ENCODE measurements at regions not wholly inside any gene's neighbourhood (a gene's known extent, or its start where the extent isn't known, plus 50 kb on each side); places are given as distances from the start of the nearest gene placed in this dataset.
A peak's percentile ranks its signal among the peaks of the same experiment; 100 is the strongest.

DNA sequence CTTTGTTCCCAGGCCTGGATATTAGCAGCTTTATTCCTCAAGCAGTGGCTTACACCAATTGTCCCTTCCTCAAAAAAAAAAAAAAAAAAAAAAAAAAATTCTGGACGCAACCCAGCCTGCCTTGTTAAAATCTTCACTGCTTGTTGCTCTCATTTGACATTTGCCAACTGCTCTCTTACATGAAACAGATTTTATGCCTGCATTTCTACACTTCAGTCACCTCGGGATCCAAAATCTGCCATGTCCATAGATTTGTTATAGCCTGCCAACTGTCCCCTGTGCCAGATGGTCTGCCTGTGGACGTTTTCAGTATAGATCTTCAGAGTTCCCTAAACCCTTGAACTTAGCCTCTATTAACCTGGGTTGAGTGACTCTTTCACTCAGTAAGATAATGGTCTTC, 651.5 kb downstream of the FSCB start:
- H3K4me1 Mint-ChIP-seq: no peaks in the 10 kb centered on the region
- DNase-seq (ENCODE audit: low read depth, low spot score): no peak
- no peak overlapping the region for H3K4me3 Mint-ChIP-seq

DNA sequence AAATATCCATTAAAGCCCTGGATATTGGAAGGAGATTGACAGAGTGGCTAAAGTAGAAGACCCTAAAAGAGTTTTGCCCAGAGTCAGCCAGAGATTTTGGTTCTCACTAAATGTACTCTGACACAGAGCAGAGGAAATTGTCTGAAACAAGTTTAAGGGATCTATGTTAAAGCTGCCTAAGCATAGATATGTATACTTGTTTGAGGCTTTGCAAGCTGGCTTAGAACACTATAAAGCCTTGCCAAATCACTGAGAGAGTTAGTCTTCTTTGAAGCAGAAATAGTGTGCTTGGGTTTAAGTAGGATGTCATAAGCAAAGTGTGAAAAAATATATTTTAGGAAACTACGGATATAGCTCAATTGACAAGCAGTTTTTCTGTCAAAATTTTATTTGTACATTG, 653.5 kb downstream of the FSCB start:
- peaks cover 3% of the 10 kb centered on the region for H3K9me3 Mint-ChIP-seq
- no peak overlapping the region for H3K4me3 Mint-ChIP-seq
- no peak overlapping the region for H3K27ac Mint-ChIP-seq (ENCODE audit: unreplicated experiment)
- H3K36me3 Mint-ChIP-seq (ENCODE audit: low read depth): no peaks in the 10 kb centered on the region
- no peak for DNase-seq (ENCODE audit: low read depth, low spot score)
- H3K4me1 Mint-ChIP-seq: no peaks in the 10 kb centered on the region
- no peaks in the 10 kb centered on the region for H3K27me3 Mint-ChIP-seq (ENCODE audit: low read depth)
- TF ChIP-seq, protein P1, sequence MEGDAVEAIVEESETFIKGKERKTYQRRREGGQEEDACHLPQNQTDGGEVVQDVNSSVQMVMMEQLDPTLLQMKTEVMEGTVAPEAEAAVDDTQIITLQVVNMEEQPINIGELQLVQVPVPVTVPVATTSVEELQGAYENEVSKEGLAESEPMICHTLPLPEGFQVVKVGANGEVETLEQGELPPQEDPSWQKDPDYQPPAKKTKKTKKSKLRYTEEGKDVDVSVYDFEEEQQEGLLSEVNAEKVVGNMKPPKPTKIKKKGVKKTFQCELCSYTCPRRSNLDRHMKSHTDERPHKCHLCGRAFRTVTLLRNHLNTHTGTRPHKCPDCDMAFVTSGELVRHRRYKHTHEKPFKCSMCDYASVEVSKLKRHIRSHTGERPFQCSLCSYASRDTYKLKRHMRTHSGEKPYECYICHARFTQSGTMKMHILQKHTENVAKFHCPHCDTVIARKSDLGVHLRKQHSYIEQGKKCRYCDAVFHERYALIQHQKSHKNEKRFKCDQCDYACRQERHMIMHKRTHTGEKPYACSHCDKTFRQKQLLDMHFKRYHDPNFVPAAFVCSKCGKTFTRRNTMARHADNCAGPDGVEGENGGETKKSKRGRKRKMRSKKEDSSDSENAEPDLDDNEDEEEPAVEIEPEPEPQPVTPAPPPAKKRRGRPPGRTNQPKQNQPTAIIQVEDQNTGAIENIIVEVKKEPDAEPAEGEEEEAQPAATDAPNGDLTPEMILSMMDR (conservative IDR thresholded peaks at IDR 0.05): no peak

More for the DNA sequence above, 651.5 kb downstream of the FSCB start:
- H3K27me3 Mint-ChIP-seq (ENCODE audit: low read depth): no peaks in the 10 kb centered on the region
- H3K27ac Mint-ChIP-seq (ENCODE audit: unreplicated experiment): no peak overlapping the region
- TF ChIP-seq, protein P1 (conservative IDR thresholded peaks at IDR 0.05): no peak
- no peaks in the 10 kb centered on the region for H3K9me3 Mint-ChIP-seq
- no peaks in the 10 kb centered on the region for H3K36me3 Mint-ChIP-seq (ENCODE audit: low read depth)

DNA sequence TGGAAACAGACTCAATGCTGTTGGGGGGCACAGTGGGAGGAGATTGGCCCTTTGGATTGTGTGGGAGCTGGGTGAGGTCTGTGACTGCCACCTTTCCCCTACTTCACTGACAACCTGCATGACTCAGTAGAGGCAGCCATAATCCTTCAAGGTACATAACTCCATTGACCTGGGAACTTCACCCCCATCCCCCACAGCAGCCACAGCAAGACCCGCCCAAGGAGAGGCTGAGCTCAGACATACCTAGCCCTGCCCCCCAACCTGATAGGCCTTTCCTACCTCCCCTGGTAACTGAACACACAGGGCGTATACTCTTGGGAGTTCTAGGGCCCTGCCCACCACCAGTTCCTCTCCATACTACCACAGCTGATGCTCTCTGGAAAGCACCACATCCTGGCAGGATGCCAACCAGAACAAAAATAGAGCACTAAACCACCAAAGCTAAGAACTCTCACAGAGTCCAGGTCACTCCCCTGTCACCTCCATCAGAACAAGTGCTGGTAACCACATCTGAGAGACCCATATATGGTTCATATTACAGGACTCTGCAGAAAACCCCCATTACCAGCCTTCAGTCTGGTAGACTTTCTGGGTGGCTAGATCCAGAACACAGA, 703.9 kb downstream of the FSCB start:
- Mint-ChIP-seq H3K27ac (ENCODE audit: unreplicated experiment) (no peak overlapping the region), H3K4me1 (no peaks in the 10 kb centered on the region), H3K4me3 (no peak overlapping the region), H3K27me3 (ENCODE audit: low read depth) (no peaks in the 10 kb centered on the region), H3K36me3 (ENCODE audit: low read depth) (peaks cover 5% of the 10 kb centered on the region), H3K9me3 (peaks cover 17% of the 10 kb centered on the region)
- TF ChIP-seq, protein P1 (conservative IDR thresholded peaks at IDR 0.05): no peak
- no peak for DNase-seq (ENCODE audit: low read depth, low spot score)

DNA sequence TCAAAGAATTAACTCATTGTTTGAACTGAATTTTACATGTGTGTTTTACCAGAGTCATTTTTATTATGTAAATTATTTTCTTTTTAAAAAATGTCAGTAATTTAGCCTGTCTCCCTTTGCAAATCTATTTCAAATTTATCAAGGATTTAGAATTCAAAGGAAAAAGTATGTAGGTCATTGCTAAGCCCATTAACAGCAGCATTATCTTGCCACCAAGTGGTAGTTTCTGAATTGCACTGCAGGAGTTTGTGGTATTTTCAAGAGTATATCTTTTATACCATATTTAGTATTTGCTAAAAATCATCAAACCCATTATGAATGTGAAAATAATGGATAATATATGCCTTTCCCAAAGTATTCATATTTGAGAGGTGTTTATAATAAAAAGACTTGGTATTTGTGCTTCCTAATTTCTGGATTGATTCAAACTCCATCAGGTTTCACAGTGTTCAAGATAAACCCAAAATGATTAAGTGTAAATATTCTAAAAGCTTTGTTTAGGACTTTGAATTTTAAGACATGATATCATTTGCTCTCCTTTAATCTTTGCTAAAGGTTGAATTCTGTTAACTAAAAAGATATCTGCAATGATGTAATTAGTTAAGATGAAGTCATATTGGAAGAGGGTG, 711.4 kb downstream of the FSCB start:
- Mint-ChIP-seq H3K27me3 (ENCODE audit: low read depth) (no peaks in the 10 kb centered on the region), H3K4me3 (no peak overlapping the region), H3K36me3 (ENCODE audit: low read depth) (no peaks in the 10 kb centered on the region), H3K4me1 (peaks cover 7% of the 10 kb centered on the region), H3K27ac (ENCODE audit: unreplicated experiment) (no peak overlapping the region), H3K9me3 (no peaks in the 10 kb centered on the region)
- no peak for DNase-seq (ENCODE audit: low read depth, low spot score)
- TF ChIP-seq, protein P1 (conservative IDR thresholded peaks at IDR 0.05): peak; percentile 78

DNA sequence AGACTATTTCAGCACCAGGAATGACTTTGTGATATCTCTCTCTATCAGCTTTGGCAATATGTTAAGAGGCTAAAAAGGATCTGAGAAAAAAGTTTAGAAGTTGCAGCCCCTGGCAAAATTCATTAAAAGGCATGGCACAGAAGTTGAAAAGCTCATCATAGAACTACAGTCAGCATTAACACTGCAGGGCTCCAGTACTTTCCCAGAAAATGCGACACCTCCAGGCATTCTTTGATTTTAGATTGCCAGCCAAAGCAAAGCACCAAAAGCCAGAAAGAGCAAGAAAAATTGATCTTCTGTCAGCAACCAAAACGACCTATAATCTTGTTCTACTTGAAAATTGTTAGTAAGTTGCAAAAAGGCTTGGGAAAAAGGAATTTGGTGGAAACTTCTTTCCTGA, 713.5 kb downstream of the FSCB start:
- TF ChIP-seq, protein P1 (conservative IDR thresholded peaks at IDR 0.05): no peak
- no peak for DNase-seq (ENCODE audit: low read depth, low spot score)
- Mint-ChIP-seq H3K4me1 (peaks cover 7% of the 10 kb centered on the region), H3K4me3 (no peak overlapping the region), H3K27me3 (ENCODE audit: low read depth) (no peaks in the 10 kb centered on the region), H3K27ac (ENCODE audit: unreplicated experiment) (no peak overlapping the region), H3K36me3 (ENCODE audit: low read depth) (no peaks in the 10 kb centered on the region), H3K9me3 (no peaks in the 10 kb centered on the region)

All from neural crest cell (in vitro differentiated cells).